ENCODE measurements at regions not wholly inside any gene's neighbourhood (a gene's known extent, or its start where the extent isn't known, plus 50 kb on each side); places are given as distances from the start of the nearest gene placed in this dataset.

GRCh38 chr9:106326493-106326892, 536.5 kb upstream of the ZNF462 start:
- TF ChIP-seq EZH2 (optimal IDR thresholded peaks at IDR 0.05; ENCODE audit: low read depth, low read length) (no peak), EZH2phosphoT487 (IDR thresholded peaks at IDR 0.05; ENCODE audit: low read length) (no peak), CTCF (IDR thresholded peaks at IDR 0.05; ENCODE audit: low read length) (no peak)
- Histone ChIP-seq H3K9ac (ENCODE audit: low read length) (no peak overlapping the region), H3F3A (ENCODE audit: insufficient read depth, low read length) (no peaks in the 10 kb centered on the region), H3K27ac (ENCODE audit: low read length) (peak overlapping the region; percentile 19; the same call in 1 of the 2 replicates), H3K79me2 (ENCODE audit: low read length) (no peaks in the 10 kb centered on the region), H3K27me3 (replicated peaks; ENCODE audit: insufficient read depth, low read length) (no peaks in the 10 kb centered on the region), H3K4me1 (ENCODE audit: low read length) (peaks cover 8% of the 10 kb centered on the region), H3K36me3 (replicated peaks; ENCODE audit: insufficient read depth, low read length) (no peaks in the 10 kb centered on the region), H3K9me2 (replicated peaks; ENCODE audit: insufficient read depth, low read length) (no peaks in the 10 kb centered on the region), H3K4me3 (ENCODE audit: low read length) (no peak overlapping the region), H4K20me1 (ENCODE audit: insufficient read depth, low read length) (no peaks in the 10 kb centered on the region), H3K4me2 (ENCODE audit: low read depth, low read length) (peak overlapping the region; percentile 21; the same call in 1 of the 2 replicates), H2AFZ (ENCODE audit: low read length) (no peak overlapping the region), H3K9me3 (replicated peaks; ENCODE audit: insufficient read depth, low read length) (no peaks in the 10 kb centered on the region)
- peak; percentile 40 for DNase-seq

GRCh38 chr9:106333481-106333880, 529.5 kb upstream of the ZNF462 start:
- H3F3A ChIP-seq (ENCODE audit: insufficient read depth, low read length) = no peaks in the 10 kb centered on the region
- no peak overlapping the region for H2AFZ ChIP-seq (ENCODE audit: low read length)
- H3K9me3 ChIP-seq (replicated peaks; ENCODE audit: insufficient read depth, low read length) = no peaks in the 10 kb centered on the region
- no peaks in the 10 kb centered on the region for H3K79me2 ChIP-seq (ENCODE audit: low read length)
- no peak overlapping the region for H3K9ac ChIP-seq (ENCODE audit: low read length)
- no peak overlapping the region for H3K4me3 ChIP-seq (ENCODE audit: low read length)
- no peak overlapping the region for H3K4me2 ChIP-seq (ENCODE audit: low read depth, low read length)
- no peak overlapping the region for H3K27ac ChIP-seq (ENCODE audit: low read length)
- TF ChIP-seq EZH2 (optimal IDR thresholded peaks at IDR 0.05; ENCODE audit: low read depth, low read length) = no peak
- TF ChIP-seq CTCF (IDR thresholded peaks at IDR 0.05; ENCODE audit: low read length) = no peak
- TF ChIP-seq EZH2phosphoT487 (IDR thresholded peaks at IDR 0.05; ENCODE audit: low read length) = no peak
- H4K20me1 ChIP-seq (ENCODE audit: insufficient read depth, low read length) = no peaks in the 10 kb centered on the region
- H3K9me2 ChIP-seq (replicated peaks; ENCODE audit: insufficient read depth, low read length) = no peaks in the 10 kb centered on the region
- no peak for DNase-seq
- H3K27me3 ChIP-seq (replicated peaks; ENCODE audit: insufficient read depth, low read length) = no peaks in the 10 kb centered on the region
- H3K36me3 ChIP-seq (replicated peaks; ENCODE audit: insufficient read depth, low read length) = no peaks in the 10 kb centered on the region
- H3K4me1 ChIP-seq (ENCODE audit: low read length) = no peaks in the 10 kb centered on the region

GRCh38 chr9:106334081-106334480, 528.9 kb upstream of the ZNF462 start:
- H3K27ac ChIP-seq (ENCODE audit: low read length) = no peak overlapping the region
- no peaks in the 10 kb centered on the region for H3K4me1 ChIP-seq (ENCODE audit: low read length)
- TF ChIP-seq EZH2 (optimal IDR thresholded peaks at IDR 0.05; ENCODE audit: low read depth, low read length) = no peak
- TF ChIP-seq EZH2phosphoT487 (IDR thresholded peaks at IDR 0.05; ENCODE audit: low read length) = no peak
- no peak for TF ChIP-seq CTCF (IDR thresholded peaks at IDR 0.05; ENCODE audit: low read length)
- H3K4me2 ChIP-seq (ENCODE audit: low read depth, low read length) = no peak overlapping the region
- no peak overlapping the region for H3K9ac ChIP-seq (ENCODE audit: low read length)
- no peaks in the 10 kb centered on the region for H3K9me2 ChIP-seq (replicated peaks; ENCODE audit: insufficient read depth, low read length)
- DNase-seq = no peak
- no peaks in the 10 kb centered on the region for H3F3A ChIP-seq (ENCODE audit: insufficient read depth, low read length)
- H4K20me1 ChIP-seq (ENCODE audit: insufficient read depth, low read length) = no peaks in the 10 kb centered on the region
- no peak overlapping the region for H3K4me3 ChIP-seq (ENCODE audit: low read length)
- no peak overlapping the region for H2AFZ ChIP-seq (ENCODE audit: low read length)
- no peaks in the 10 kb centered on the region for H3K36me3 ChIP-seq (replicated peaks; ENCODE audit: insufficient read depth, low read length)
- H3K79me2 ChIP-seq (ENCODE audit: low read length) = no peaks in the 10 kb centered on the region
- no peaks in the 10 kb centered on the region for H3K9me3 ChIP-seq (replicated peaks; ENCODE audit: insufficient read depth, low read length)
- H3K27me3 ChIP-seq (replicated peaks; ENCODE audit: insufficient read depth, low read length) = no peaks in the 10 kb centered on the region

Data from MM.1S (cell line).